DND-41 (cell line): ENCODE measurements at regions not wholly inside any gene's neighbourhood (a gene's known extent, or its start where the extent isn't known, plus 50 kb on each side); places are given as distances from the start of the nearest gene placed in this dataset.

ENCODE experiments used
- CTCF ChIP-seq: IDR thresholded peaks from 2 replicates; pipeline ENCODE4 v1.5.1; 2012; ENCODE audit warnings: borderline replicate concordance, low read length, moderate library complexity, mild to moderate bottlenecking; ENCODE audit not compliant: poor library complexity, severe bottlenecking; ENCODE audit errors: extremely low read depth
- EZH2 ChIP-seq: IDR thresholded peaks from 3 replicates; pipeline ENCODE4 v1.6.1; 2012; ENCODE audit warnings: borderline replicate concordance, low read depth, mild to moderate bottlenecking, moderate library complexity, low read length, inconsistent platforms; ENCODE audit not compliant: severe bottlenecking

- TF ChIP-seq CTCF (no peak), EZH2 (no peak)
Observed at GRCh38 chr17:77419547-77420094, 278.9 kb downstream of the SEC14L1 start.
